Esophagus (tissue), 2 donors: ENCODE measurements at regions not wholly inside any gene's neighbourhood (a gene's known extent, or its start where the extent isn't known, plus 50 kb on each side); places are given as distances from the start of the nearest gene placed in this dataset.

Experiments
- H3K27ac ChIP-seq, 2 donors: one replicate each; pipeline ENCODE4 v1.5.1; 2013; ENCODE audit warnings: low read depth in 2 of 2, mild to moderate bottlenecking in 2 of 2, inconsistent platforms in 1 of 2, low read length in 1 of 2, moderate library complexity in 1 of 2
- H3K27me3 ChIP-seq, 2 donors: one replicate each; pipeline ENCODE4 v1.6.1; 2013; ENCODE audit warnings: low read length in 2 of 2, control low read depth in 1 of 2, mild to moderate bottlenecking in 1 of 2; ENCODE audit not compliant: insufficient read depth in 2 of 2, control insufficient read depth in 1 of 2
- H3K36me3 ChIP-seq, 2 donors: one replicate each; pipeline ENCODE4 v1.6.1; 2013; ENCODE audit warnings: low read length in 1 of 2; ENCODE audit not compliant: control insufficient read depth in 2 of 2, insufficient read depth in 2 of 2
- H3K4me1 ChIP-seq, 2 donors: one replicate each; pipeline ENCODE4 v1.6.1; 2013; ENCODE audit warnings: low read length in 1 of 2; ENCODE audit not compliant: control insufficient read depth in 2 of 2, insufficient read depth in 2 of 2
- H3K4me3 ChIP-seq, 2 donors: one replicate each; pipeline ENCODE4 v1.5.1; 2013; ENCODE audit warnings: low read length in 2 of 2, mild to moderate bottlenecking in 2 of 2, low read depth in 1 of 2, moderate library complexity in 1 of 2
- H3K9me3 ChIP-seq, 2 donors: one replicate each; pipeline ENCODE4 v1.6.1; 2013; ENCODE audit warnings: mild to moderate bottlenecking in 2 of 2, low read depth in 1 of 2, low read length in 1 of 2, moderate library complexity in 1 of 2; ENCODE audit not compliant: control insufficient read depth in 2 of 2, insufficient read depth in 1 of 2
- WGBS, 2 donors: extraction: QIAGEN DNeasy Blood & Tissue Kit; methylation state at CpG; one replicate each; pipeline ENCODE4 v1.1.7; 2013; 5-methylcytosine and 5-hydroxymethylcytosine counted together
- donor health status: healthy with polysubstance abuse.
- donor health status: Bipolar disorder and iron deficiency.

GRCh38 chr18:56217406-56217805 lies 421.0 kb downstream of the TXNL1 start:
- no peak overlapping the region for H3K4me3 ChIP-seq
- H3K27ac ChIP-seq: no peak overlapping the region
- WGBS, 2 donors: 93% methylated on average over 1 of the region's 1 CpG
- H3K27me3 ChIP-seq: no peaks in the 10 kb centered on the region
- no peaks in the 10 kb centered on the region for H3K36me3 ChIP-seq
- H3K9me3 ChIP-seq: no peaks in the 10 kb centered on the region
- H3K4me1 ChIP-seq: no peaks in the 10 kb centered on the region

DNA sequence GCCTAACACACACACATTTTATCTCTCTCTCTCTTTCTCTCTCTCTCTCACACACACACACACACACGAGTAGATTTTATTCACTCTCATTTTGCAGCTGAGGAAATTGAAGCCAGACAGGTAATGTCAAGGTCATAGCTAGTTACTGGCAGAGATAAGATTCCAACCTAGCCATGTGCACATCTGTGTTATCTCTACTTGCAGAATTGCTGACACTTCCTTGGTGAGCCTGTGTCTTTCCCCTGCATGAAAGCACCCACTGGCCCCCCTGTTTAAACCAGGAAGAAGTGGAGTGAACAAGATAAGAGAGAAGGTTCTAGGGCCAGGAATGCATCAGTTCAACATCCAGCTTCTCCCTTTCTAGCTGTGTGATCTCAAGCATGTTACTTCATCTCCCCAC lies 423.7 kb downstream of the TXNL1 start:
- no peaks in the 10 kb centered on the region for H3K4me1 ChIP-seq
- 42 to 44% methylated on average over 1 of the region's 1 CpG for WGBS, 2 donors
- H3K4me3 ChIP-seq: no peak overlapping the region
- H3K36me3 ChIP-seq: no peaks in the 10 kb centered on the region
- no peaks in the 10 kb centered on the region for H3K27me3 ChIP-seq
- no peak overlapping the region for H3K27ac ChIP-seq
- H3K9me3 ChIP-seq: no peaks in the 10 kb centered on the region

- no peak overlapping the region for H3K27ac ChIP-seq
- H3K4me3 ChIP-seq: no peak overlapping the region
- H3K27me3 ChIP-seq: no peaks in the 10 kb centered on the region
- no peaks in the 10 kb centered on the region for H3K9me3 ChIP-seq
- no peaks in the 10 kb centered on the region for H3K4me1 ChIP-seq
- no peaks in the 10 kb centered on the region for H3K36me3 ChIP-seq
- 81 to 82% methylated on average over 3 of the region's 3 CpGs for WGBS, 2 donors
Measured at GRCh38 chr18:56210520-56210919, 427.9 kb downstream of the TXNL1 start.

DNA sequence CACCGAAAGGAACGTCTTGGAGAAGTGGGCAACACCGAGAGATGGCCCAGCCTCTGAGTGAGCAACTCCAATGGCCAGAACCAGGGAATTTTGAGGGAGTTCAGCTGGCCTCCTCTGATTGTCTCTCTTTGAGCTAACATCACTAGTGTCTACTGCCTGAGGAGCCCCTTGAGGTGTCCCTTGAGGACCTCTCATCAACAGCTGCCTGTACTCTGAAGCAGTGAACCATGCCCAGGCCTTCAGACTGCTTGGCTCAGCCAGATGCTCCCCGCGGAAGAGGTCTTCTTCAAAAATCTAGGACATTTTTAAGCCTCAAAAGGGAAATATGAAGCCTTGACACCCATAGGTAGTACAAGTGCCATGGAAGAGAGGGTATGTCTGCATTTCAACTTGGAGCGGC lies 430.4 kb downstream of the TXNL1 start:
- WGBS, 2 donors: 93 to 96% methylated on average over 6 of the region's 6 CpGs
- Histone ChIP-seq H3K36me3 (no peaks in the 10 kb centered on the region), H3K4me3 (no peak overlapping the region), H3K27me3 (no peaks in the 10 kb centered on the region), H3K9me3 (peaks cover 4% of the 10 kb centered on the region in 2 donors), H3K4me1 (no peaks in the 10 kb centered on the region), H3K27ac (no peak overlapping the region)

DNA sequence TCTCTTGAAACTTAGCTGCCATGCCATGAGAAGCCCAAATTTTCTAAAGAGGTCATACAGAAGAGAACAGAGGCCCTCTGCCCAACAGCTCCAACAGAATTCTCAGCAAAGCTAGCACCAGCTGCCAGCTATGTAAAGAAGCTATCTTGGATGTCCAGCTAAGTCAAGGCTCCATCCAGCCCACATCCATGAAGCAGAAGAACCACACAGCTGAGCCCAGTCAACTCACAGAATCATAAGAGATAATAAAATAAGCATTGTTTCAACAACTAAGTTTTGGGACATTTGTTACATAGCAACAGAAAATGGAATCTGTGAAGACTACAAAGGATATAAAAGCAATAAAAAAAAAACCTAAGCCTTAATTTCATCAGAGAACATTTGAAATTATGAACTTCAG lies 434.3 kb downstream of the TXNL1 start:
- no peaks in the 10 kb centered on the region for H3K27me3 ChIP-seq
- H3K36me3 ChIP-seq: no peaks in the 10 kb centered on the region
- H3K4me1 ChIP-seq: no peaks in the 10 kb centered on the region
- peaks cover 4% of the 10 kb centered on the region in 2 donors for H3K9me3 ChIP-seq
- H3K27ac ChIP-seq: peak overlapping the region in 1 of 2 donors; percentile 15
- no peak overlapping the region for H3K4me3 ChIP-seq

GRCh38 chr18:56202678-56203077 lies 435.7 kb downstream of the TXNL1 start:
- Histone ChIP-seq H3K4me1 (no peaks in the 10 kb centered on the region), H3K36me3 (no peaks in the 10 kb centered on the region), H3K9me3 (peaks cover 4% of the 10 kb centered on the region in 2 donors), H3K27me3 (no peaks in the 10 kb centered on the region), H3K4me3 (no peak overlapping the region), H3K27ac (no peak overlapping the region)
- WGBS, 2 donors: 63 to 68% methylated on average over 3 of the region's 3 CpGs

DNA sequence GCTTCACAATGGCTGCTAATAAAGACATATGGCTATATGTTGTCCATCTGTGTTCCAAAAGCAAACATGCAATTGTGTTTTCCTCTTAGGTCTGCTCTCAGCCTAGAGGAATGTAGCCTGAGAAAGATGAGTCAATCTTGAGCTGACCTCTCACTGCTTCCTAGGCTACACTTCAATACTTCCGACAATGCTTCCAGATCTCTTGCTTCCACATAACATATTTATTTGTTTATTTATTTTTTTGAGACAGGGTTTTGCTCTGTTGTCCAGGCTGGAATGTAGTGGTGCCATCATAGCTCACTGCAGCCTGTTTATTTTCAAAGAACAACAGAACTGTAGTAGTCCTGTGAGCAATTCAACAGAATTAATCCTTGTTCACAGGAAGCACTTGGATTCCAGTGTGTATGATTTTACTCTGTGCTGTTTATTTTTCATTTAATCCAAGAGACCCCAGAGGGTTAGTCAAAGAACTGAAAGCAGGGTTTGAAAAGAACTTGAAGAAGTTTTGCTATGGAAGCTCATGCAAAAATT lies 437.9 kb downstream of the TXNL1 start:
- Histone ChIP-seq H3K9me3 (peaks cover 4% of the 10 kb centered on the region in 2 donors), H3K27ac (no peak overlapping the region), H3K4me3 (no peak overlapping the region), H3K27me3 (no peaks in the 10 kb centered on the region), H3K4me1 (no peaks in the 10 kb centered on the region), H3K36me3 (no peaks in the 10 kb centered on the region)
- 66 to 82% methylated on average over 1 of the region's 1 CpG for WGBS, 2 donors

DNA sequence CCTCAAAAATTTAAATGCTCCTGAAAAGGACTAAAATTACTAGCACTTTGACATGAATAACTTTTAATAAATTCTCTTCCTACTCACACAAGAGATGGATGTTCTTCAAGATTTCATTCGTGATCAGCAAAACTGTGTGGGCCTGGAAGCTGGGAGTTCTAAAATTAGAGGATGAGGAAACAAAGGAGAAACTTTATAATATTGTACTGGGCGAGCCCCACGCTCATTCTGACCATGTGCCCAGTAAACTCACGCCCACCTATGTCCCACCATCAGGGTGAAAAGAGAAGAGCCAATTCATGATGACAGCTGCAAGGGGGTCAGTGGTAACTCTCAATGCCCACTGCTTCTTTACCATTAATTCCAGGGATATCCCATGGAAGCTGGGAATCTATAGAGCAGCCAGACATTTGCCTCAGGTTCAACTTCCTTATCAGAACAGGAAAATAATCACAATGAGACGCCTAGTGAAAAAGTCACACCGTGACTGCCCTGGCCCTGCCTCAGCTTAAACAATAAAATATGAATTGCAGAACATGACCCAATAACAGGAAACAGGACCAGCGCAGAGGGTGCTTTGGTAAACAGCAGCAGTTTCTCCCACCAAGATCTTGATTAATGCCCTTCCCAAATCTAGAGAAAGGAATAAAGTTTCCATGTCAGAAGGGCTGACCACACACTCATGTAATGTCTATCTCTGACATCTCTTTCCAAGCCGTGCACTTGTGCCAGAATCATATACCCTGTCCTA lies 438.6 kb downstream of the TXNL1 start:
- 67 to 70% methylated on average over 8 of the region's 8 CpGs for WGBS, 2 donors
- no peaks in the 10 kb centered on the region for H3K27me3 ChIP-seq
- no peaks in the 10 kb centered on the region for H3K36me3 ChIP-seq
- no peak overlapping the region for H3K4me3 ChIP-seq
- peak overlapping the region; percentile 26 to 57 for H3K27ac ChIP-seq
- H3K9me3 ChIP-seq: peaks cover 4% of the 10 kb centered on the region in 2 donors
- H3K4me1 ChIP-seq: no peaks in the 10 kb centered on the region

- no peaks in the 10 kb centered on the region for H3K4me1 ChIP-seq
- H3K4me3 ChIP-seq: no peak overlapping the region
- H3K36me3 ChIP-seq: no peaks in the 10 kb centered on the region
- no peak overlapping the region for H3K27ac ChIP-seq
- H3K27me3 ChIP-seq: no peaks in the 10 kb centered on the region
- no peaks in the 10 kb centered on the region for H3K9me3 ChIP-seq
- 69 to 73% methylated on average over 6 of the region's 6 CpGs for WGBS, 2 donors
Measured at GRCh38 chr18:56197241-56197859, 441.0 kb downstream of the TXNL1 start.
